Left hindlimb (tissue), 1 donor: ENCODE measurements at regions not wholly inside any gene's neighbourhood (a gene's known extent, or its start where the extent isn't known, plus 50 kb on each side); places are given as distances from the start of the nearest gene placed in this dataset.
A peak's percentile ranks its signal among the peaks of the same experiment; 100 is the strongest.

Experiments used
- DNase-seq: peaks from one replicate; pipeline ENCODE4 v3.0.0-alpha.2; 2018

- no peak for DNase-seq
These were observed 1582.8 kb downstream of the AACS start for GRCh38 chr12:126648074-126648473.

- DNase-seq: no peak
These were observed 1585.9 kb downstream of the AACS start for GRCh38 chr12:126651133-126651532.

- DNase-seq: no peak
These were observed 1598.3 kb downstream of the AACS start for GRCh38 chr12:126663304-126664094.

DNA sequence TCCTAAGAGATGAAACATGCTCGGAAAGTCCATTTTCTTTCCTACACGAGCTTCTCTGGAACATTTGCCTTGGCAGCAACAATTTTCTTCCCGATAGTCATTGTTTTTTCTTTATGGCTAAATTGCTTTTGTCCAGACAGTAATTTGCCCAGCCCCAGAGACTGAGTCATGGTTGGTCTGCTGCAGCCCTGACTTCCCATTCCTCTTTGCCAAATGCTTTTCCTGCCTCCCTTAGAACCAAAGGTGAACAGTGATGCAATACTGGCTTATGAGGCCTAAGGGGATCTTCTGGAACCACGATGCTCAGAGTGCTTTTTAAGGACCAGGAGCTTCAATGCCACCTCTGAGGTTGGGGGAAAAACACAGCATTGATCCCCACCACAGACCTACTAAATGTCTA, 1599.6 kb upstream of the TMEM132C start:
- DNase-seq: no peak

DNA sequence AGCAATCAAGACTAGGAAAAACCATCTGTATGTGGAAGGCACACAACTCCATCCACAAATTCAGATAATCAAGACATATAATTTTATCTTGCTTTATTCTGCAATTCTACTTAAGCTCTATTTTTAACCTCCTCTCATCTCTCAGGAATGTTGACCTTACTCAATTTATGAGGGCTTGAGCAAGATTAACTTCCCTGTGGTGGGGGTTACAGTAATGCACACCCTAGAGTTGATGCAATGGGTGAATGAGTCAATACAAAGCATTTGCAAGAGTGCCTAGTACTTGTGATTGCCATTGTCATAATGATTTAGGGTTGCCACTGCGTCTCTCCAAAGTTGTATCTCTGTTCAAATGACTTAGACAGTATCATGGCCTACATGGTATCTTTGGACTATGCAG, 1598.4 kb upstream of the TMEM132C start:
- DNase-seq: no peak

- DNase-seq: no peak
These were observed 1598.0 kb upstream of the TMEM132C start for GRCh38 chr12:126668961-126669360.

DNA sequence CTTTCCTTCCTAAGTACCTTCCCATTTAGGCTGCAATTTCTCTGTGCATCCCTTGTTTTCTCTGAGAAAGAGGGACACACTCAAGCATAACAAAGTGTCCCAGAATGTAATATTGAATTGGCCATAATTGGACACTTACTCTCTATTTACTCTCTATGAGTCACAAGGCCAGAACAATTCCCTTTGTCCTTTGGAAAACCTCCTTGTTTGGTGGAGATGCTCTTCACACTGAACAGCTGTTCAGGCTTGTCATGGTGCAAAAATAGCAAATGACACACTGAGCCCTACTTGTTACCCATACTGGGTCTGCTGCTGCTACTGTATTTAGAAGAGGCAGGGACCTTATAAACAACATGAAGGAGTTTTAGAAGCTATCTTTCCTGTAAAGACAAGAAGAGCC, 1590.5 kb upstream of the TMEM132C start:
- no peak for DNase-seq

GRCh38 chr12:126681676-126682075, 1585.3 kb upstream of the TMEM132C start:
- no peak for DNase-seq

- no peak for DNase-seq
These were observed 1582.3 kb upstream of the TMEM132C start for GRCh38 chr12:126684703-126685102.

DNA sequence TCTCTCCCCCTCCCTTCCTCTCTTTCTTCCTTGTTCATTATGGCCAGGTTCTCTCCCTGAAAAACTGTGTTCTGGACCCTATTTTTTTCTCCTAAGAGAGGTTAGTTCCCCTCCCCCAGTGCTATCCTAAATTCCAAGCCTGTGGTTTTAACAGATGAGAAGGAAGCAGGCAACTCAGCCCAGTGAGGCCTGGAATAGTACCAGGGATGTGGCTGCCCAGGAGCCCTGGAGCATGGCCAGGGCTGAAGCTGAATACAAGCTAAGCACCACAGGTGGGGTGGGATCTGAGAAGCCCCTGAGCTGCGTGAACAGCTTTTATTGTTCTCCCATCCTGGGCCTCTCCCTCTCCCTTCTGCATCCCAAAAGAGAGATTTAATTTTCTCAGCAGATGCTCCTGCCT, 1581.3 kb upstream of the TMEM132C start:
- DNase-seq: no peak

DNA sequence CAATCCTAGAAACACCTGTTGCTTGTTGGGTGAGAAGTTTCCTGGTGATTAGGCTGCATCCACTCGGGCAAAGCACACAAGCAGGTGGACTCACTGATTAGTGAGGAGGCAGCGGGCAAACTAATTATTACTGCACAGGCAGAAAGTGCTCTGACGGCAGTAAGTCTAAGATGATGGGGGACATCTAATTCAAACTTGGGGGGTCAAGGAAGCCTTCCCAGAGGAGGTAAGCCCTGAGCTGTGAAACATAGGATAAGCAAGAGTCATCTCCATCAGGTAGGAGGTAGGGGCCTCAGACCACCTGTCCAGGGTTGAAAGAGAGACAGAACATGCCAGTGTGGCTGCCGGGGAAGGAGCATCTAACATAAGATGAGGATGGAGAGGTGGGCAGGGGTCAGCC, 1578.4 kb upstream of the TMEM132C start:
- DNase-seq: no peak

DNA sequence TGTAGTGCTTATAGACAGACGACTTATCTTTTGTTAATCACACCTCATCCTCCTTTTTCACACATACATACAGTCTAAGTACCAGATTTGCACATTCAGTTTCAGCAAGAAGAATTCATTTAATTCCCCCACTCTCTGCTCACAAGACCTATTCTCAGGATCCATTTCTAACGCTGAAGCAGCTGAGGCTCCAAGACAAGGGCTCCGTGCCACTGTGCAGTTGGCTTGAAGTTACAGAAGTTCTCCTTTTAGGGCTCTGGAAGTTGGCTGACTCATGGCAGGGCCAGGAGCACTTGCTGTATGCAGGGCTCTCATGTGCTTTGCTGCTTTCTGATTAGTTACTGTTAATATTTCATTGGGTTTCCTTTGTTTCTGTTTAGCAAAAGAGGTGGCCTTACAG, 1566.9 kb upstream of the TMEM132C start:
- no peak for DNase-seq

DNA sequence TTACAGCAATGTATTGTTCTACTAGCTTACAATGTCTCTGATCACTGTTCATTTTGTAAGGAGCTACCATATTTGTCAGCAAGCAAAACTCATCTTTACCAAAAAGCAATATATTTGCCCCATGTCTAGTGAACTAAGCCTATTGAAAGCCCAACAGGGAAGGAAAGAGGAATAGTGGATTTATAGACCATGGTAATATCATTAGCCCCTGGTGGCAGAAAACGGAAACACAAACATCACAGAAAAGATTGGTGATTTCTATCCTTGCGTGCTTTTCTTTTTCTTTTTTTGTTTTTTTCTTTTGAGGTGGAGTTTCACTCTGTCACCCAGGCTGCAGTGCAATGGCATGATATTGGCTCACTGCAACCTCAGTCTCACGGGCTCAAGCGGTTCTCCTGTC, 1562.4 kb upstream of the TMEM132C start:
- no peak for DNase-seq

DNA sequence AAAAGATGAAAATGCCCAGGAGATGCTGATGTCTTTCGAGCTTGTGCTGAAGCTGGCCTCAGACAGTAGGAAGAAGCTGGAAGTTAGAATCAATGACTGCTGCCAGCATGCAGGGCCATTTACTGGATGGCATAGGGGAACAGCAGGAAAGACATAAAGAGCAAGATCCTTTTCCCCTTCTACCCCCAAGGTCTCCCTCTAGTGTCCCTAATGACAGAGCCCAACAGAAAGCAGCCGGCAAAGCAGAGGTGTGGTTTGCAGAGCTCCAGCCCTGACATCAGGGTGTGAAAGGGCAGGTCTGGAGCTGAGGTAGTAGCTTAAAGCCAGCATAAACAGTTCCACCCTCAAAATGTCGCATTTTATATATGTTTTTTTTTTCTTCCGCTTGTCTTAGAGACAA, 1560.7 kb upstream of the TMEM132C start:
- DNase-seq: no peak

DNA sequence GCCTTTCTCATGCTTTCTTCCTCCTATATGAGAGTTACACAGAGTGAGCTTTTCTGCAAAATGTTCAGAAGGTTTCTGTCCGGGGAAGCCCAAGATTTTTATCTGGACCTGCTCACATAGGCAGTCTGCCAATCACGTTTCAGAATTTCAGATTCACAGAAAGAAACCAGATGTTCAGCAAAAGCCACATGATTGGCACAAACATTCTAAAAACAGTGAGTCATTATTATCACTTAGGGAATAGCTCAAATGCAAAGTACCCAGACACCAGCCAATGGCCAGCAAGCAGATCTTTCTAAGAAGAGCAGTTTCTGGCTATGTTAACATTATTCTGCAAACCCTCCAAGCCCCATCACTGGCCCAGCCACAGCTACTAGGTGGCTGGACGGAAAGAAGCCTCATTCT, 1558.5 kb upstream of the TMEM132C start:
- peak; percentile 38 for DNase-seq

GRCh38 chr12:126718365-126718764, 1548.6 kb upstream of the TMEM132C start:
- DNase-seq: no peak

DNA sequence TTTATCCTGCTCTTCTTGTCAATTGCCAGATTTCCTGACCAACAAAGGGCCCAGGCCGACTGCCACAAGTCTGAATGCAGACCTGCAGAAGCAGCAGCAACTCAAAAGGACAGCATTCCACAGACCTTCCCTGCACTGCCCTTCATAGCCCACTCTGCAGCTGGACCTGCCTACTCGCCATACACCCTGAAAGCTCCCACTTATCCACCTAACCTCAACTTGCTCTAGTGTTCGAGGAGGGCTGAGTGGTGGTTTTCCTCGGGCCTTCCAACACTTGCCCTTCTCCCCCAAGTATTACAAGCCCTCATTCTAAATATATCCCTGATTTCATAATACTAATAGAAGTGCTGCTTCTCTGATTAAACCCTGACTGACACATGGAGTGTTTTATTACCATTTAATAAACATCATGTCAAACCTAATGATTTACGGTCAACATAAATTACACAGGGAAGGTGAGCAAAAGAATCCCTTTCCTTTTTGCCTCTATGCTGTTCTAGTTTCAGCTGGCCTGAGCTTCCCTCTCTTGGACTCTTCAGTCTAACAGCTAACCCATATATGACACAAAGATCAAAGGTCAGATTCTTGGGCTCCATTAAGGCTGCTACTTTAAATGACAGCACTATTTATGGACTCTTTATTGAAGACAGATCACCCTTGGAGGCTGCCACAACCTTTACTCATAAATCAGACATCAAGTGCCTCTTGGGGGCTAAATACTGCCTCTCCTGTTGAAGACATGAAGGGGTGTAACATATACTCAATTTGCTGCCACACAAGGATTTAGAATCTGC, 1546.9 kb upstream of the TMEM132C start:
- DNase-seq: no peak

DNA sequence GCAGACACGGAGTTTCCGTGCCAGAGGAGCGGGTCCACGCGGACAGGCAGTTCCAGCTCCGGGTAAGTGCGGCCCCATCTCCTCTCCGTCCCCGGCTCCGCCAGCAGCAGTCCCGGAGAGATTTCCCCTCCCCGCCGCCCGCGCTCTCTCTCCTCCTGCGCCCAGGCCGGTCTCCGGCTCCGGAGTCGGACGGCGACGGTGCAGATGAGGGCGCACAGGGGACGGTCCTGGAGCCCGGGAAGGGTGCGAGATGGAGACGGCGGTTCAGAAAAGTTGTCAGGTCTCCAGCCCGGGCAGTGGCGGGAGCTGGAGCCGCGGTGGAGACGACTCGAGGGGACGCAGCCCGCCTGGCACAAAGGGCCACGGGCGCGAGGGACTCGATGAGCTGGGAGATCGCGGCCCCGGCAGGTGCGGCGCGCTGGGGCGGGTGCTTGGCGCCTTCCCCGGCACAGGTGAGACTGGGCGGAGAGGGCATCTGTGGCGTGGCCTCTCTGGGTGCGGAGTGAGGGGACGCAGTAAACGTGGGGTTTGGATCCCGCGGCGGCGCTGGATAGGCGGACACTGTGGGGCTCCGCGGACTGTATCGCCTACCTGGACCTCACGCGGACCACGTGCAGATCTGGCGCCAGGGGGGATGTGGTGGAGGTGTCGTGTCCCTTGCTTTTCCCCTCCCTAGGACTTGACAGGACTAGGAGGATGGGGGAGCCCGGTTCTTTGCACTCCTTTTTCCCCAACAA, 1540.3 kb upstream of the TMEM132C start:
- no peak for DNase-seq

DNA sequence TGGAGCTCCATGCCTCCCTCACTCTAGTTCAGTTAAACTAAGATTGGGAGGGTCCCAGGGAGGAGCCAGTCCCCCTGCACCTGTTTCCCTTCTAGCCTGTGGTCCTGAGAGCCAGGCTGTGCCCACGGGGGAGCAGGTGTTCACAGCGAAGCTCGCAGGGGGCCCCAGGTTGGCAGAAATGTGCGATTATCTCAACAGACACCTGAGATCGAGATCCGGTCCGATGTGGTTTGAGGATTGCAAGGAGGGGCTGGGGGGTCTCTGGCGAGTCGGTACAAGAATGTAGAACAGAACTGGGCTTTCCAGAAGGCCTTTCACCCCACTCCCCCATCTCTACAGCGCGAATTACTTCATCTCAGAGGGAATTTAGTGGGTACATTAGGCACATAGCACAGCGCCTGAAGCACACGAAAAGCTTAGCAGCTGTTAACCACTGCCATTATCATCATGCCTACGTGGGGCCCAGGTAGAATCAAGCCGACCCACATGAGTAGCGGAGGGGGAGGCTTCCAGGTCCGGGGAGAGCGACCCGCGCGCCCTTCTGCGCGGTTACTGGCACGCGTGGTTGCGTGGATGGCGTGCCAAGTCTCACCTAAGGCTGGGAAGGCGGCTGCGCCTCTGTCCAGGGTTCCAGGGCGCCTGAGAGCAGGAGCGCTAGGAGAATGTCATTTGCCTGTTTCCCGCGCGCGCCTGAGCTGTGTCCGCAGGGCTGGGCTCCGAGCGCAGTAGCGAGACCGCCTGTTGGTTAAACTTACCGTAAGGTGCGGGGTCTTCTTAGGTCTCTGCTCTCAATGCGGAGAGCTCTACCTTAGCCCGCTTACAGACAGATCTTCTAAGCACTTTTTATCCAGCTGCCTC, 1539.5 kb upstream of the TMEM132C start:
- no peak for DNase-seq

DNA sequence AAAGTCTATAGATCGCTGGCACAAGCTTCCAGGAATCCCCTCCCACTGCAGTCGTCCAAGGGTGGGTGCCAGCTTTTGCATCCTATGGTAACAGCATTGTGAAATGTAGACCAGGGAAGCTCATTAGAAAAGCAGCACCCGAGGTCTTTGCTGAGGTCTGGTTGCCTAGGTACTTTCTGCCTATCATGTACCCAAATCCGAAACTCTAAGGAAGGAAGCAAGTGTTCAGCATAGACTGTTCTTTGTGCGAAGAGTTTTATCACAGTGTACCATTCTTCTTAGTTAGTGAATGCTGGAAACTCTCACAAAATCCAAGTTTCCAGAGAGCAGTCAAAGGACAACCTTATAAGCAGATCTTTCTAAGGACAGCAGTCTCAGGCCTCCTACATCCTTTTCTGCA, 1532.7 kb upstream of the TMEM132C start:
- no peak for DNase-seq

GRCh38 chr12:126734710-126735109, 1532.3 kb upstream of the TMEM132C start:
- no peak for DNase-seq

DNA sequence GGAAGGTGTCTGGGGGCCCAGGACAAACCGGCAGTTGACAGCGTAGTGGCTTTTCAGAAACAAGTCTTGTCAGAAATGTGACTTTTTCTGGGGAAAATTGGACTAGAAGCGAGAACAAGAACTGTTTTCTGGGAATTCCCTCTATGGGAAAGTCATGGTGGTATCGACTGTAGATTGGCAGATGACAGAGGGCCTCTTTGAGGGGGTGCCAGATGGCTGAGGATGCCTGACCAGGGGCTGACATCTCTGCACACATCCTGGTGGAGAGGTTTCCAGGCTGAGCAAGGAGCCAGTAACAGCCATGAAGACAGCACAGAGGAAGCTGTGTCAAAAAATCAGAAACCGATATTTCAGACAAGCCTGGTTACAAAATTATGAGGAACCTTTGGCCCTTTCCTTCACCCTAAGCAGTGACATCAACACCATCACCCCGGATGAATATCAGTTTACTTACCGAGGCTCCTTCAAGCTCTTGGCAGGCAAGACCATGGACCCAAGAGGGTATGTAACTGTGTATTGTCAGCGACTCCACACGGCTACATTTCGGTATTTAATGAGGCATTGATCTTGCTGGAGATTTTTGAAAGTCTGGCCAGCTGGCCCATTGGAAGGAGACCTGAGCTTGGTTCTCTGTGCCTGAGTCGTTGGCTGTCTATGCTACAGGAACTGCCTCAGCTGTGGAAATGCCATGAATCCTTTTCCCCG, 1525.3 kb upstream of the TMEM132C start:
- DNase-seq: peak; percentile 58
